SK-N-SH (cell line): ENCODE measurements at regions not wholly inside any gene's neighbourhood (a gene's known extent, or its start where the extent isn't known, plus 50 kb on each side); places are given as distances from the start of the nearest gene placed in this dataset.

Experiments
- CTCF ChIA-PET: fragments of 300-600, 350-600 bp; formaldehyde crosslinking; extraction: SDS; loops from one replicate; lab custom pipeline; 2021; lab: Yijun Ruan, JAX
- POLR2A ChIA-PET: fragments of 350-600 bp; sonication (Branson Sonifier 250); formaldehyde crosslinking; extraction: SDS; loops from one replicate; lab custom pipeline; 2020; ENCODE audit warnings: antibody characterized with exemption, inconsistent platforms; lab: Yijun Ruan, JAX
- DNase-seq: peaks from one replicate; pipeline ENCODE4 v3.0.0; 2012
- H2AFZ ChIP-seq: fragments of 200-600 bp; sonication (generic); 2 replicates; pipeline ENCODE4 v1.8.1; 2016; ENCODE audit warnings: antibody characterized with exemption, mild to moderate bottlenecking, low read depth
- H3F3A ChIP-seq: fragments of 200-600 bp; sonication (generic); replicated peaks from 2 replicates; pipeline ENCODE3; 2016; ENCODE audit warnings: antibody characterized with exemption, mild to moderate bottlenecking; ENCODE audit not compliant: insufficient read depth
- H3K27ac ChIP-seq, 2 experiments: fragments of 200-500 bp in 1 of 2; fragments of 200-600 bp in 1 of 2; sonication (Bioruptor generic) in 1 of 2; sonication (generic), shearing (Covaris generic) in 1 of 2; 2 replicates each; pipeline versions ENCODE4 v1.5.1 to v1.6.1; 2014 to 2016; ENCODE audit warnings: low read depth in 2 of 2, inconsistent platforms in 1 of 2, low read length in 1 of 2, mild to moderate bottlenecking in 1 of 2, mixed read lengths in 1 of 2
- H3K27me3 ChIP-seq: fragments of 200-600 bp; sonication (generic), shearing (Covaris generic); 2 replicates; pipeline ENCODE4 v1.6.1; 2016; ENCODE audit warnings: mixed run types; ENCODE audit not compliant: insufficient read depth
- H3K36me3 ChIP-seq, 2 experiments: fragments of 200-500 bp in 1 of 2; fragments of 200-600 bp in 1 of 2; sonication (Bioruptor generic) in 1 of 2; sonication (generic) in 1 of 2; replicated peaks in 1 of 2; 2 replicates each; pipeline versions ENCODE3 to v1.5.1; 2014 to 2016; ENCODE audit warnings: low read length in 1 of 2, mild to moderate bottlenecking in 1 of 2; ENCODE audit not compliant: insufficient read depth in 2 of 2, control insufficient read depth in 1 of 2
- H3K4me1 ChIP-seq, 2 experiments: fragments of 200-500 bp in 1 of 2; fragments of 200-600 bp in 1 of 2; sonication (Bioruptor generic) in 1 of 2; sonication (generic), shearing (Covaris generic) in 1 of 2; 2 replicates each; pipeline versions ENCODE4 v1.5.1 to v1.6.1; 2014 to 2016; ENCODE audit warnings: low read depth in 1 of 2, low read length in 1 of 2, mixed run types in 1 of 2; ENCODE audit not compliant: insufficient read depth in 2 of 2, control insufficient read depth in 1 of 2
- H3K4me2 ChIP-seq: fragments of 200-600 bp; sonication (generic), shearing (Covaris generic); 2 replicates; pipeline ENCODE4 v1.6.1; 2017; ENCODE audit warnings: mixed run types
- H3K4me3 ChIP-seq, 2 experiments: fragments of 200-500 bp in 1 of 2; fragments of 200-600 bp in 1 of 2; sonication (Bioruptor generic) in 1 of 2; sonication (generic), shearing (Covaris generic) in 1 of 2; 2 replicates each; pipeline versions ENCODE4 v1.5.1 to v1.8.1; 2014 to 2016; ENCODE audit warnings: low read depth in 2 of 2, inconsistent platforms in 1 of 2, low read length in 1 of 2, mild to moderate bottlenecking in 1 of 2, mixed read lengths in 1 of 2, moderate library complexity in 1 of 2
- H3K79me2 ChIP-seq: fragments of 200-600 bp; sonication (generic); 2 replicates; pipeline ENCODE4 v1.8.1; 2017; ENCODE audit warnings: mild to moderate bottlenecking; ENCODE audit not compliant: insufficient read depth
- H3K9ac ChIP-seq: fragments of 200-600 bp; sonication (generic); 2 replicates; pipeline ENCODE4 v1.6.1; 2017; ENCODE audit warnings: mixed run types
- H3K9me2 ChIP-seq: fragments of 200-600 bp; sonication (generic); 2 replicates; pipeline ENCODE4 v1.6.1; 2017; ENCODE audit warnings: mixed run types
- H3K9me3 ChIP-seq: fragments of 200-600 bp; sonication (generic); 2 replicates; pipeline ENCODE4 v1.6.1; 2017; ENCODE audit warnings: mixed run types, mild to moderate bottlenecking, moderate library complexity
- H4K20me1 ChIP-seq: fragments of 200-600 bp; sonication (generic); 2 replicates; pipeline ENCODE4 v1.6.1; 2017; ENCODE audit warnings: mild to moderate bottlenecking, mixed run types; ENCODE audit not compliant: insufficient read depth
- EP300 ChIP-seq, 2 experiments: IDR thresholded peaks; 2 replicates each; pipeline versions ENCODE4 v1.4.0 to v1.6.1; 2012; ENCODE audit warnings: borderline replicate concordance in 1 of 2, low read depth in 1 of 2, low read length in 1 of 2
- FOSL2 ChIP-seq: IDR thresholded peaks from 2 replicates; pipeline ENCODE4 v1.4.0; 2012; ENCODE audit warnings: low read depth, mild to moderate bottlenecking, moderate library complexity, borderline replicate concordance
- FOXM1 ChIP-seq: IDR thresholded peaks from 2 replicates; pipeline ENCODE4 v1.4.0; 2012; ENCODE audit warnings: low read depth, mild to moderate bottlenecking
- RCOR1 ChIP-seq: fragments of 150-350 bp; IDR thresholded peaks from 2 replicates; pipeline ENCODE4 v1.6.1; 2017; ENCODE audit warnings: antibody characterized with exemption, low read length
- SMC3 ChIP-seq: IDR thresholded peaks from 2 replicates; pipeline ENCODE4 v1.6.1; 2012; ENCODE audit warnings: low read depth, low read length, improper control_type of control experiment
- TEAD4 ChIP-seq: IDR thresholded peaks from 2 replicates; pipeline ENCODE4 v1.4.0; 2012; ENCODE audit warnings: mild to moderate bottlenecking, borderline replicate concordance; ENCODE audit not compliant: insufficient read depth
- WGBS: methylation state at CpG from one replicate; pipeline ENCODE4 v1.1.6; 2017; ENCODE audit warnings: low lambda C conversion rate; 5-methylcytosine and 5-hydroxymethylcytosine counted together
- TF ChIP-seq, protein P1 (sequence below): IDR thresholded peaks from 2 replicates; pipeline ENCODE4 v1.4.0; 2012; ENCODE audit warnings: low read depth, borderline replicate concordance
- TF ChIP-seq, protein P2 (sequence below): IDR thresholded peaks from 2 replicates; pipeline ENCODE4; 2012
- TF ChIP-seq, protein P3 (sequence below): fragments of 200-600 bp; sonication (generic); IDR thresholded peaks from 2 replicates; pipeline ENCODE4 v1.6.1; 2017; ENCODE audit warnings: antibody characterized with exemption, mild to moderate bottlenecking, moderate library complexity

DNA sequence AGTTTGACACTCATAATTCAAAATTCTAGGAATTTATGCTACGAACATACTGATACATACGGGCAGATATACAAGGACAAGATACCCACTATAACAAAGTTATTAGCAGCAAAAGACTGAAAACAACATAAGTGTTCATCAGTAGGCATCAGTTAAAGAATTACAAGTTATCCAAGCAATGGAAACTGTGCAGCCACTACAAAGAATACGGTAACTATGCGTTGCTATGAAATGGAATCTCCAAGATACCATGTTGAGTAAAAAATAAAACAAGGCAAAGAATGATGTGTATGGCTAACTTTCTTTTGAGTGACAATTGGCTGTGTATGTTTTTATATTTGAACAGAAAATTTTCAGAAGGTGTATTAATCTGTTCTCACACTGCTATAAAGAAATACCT is 151.7 kb downstream of the ADAMTS15 start:
- peaks cover 0 to 6% of the 10 kb centered on the region in 2 experiments; a peak in 1 of 4 replicates for H3K4me1 ChIP-seq
- H3K9ac ChIP-seq: no peak overlapping the region
- H3K27me3 ChIP-seq: no peaks in the 10 kb centered on the region
- DNase-seq: no peak
- no peaks in the 10 kb centered on the region for H3K36me3 ChIP-seq
- WGBS: 70% methylated on average over 4 of the region's 4 CpGs
- no peaks in the 10 kb centered on the region for H3K9me3 ChIP-seq
- H3F3A ChIP-seq: no peaks in the 10 kb centered on the region
- H2AFZ ChIP-seq: no peak overlapping the region
- H3K79me2 ChIP-seq: no peaks in the 10 kb centered on the region
- no peak overlapping the region for H3K27ac ChIP-seq
- no peak overlapping the region for H3K4me3 ChIP-seq
- POLR2A ChIA-PET: no interaction called here
- no peak overlapping the region for H3K4me2 ChIP-seq
- no peaks in the 10 kb centered on the region for H4K20me1 ChIP-seq
- TF ChIP-seq SMC3: no peak
- TF ChIP-seq, protein P1, sequence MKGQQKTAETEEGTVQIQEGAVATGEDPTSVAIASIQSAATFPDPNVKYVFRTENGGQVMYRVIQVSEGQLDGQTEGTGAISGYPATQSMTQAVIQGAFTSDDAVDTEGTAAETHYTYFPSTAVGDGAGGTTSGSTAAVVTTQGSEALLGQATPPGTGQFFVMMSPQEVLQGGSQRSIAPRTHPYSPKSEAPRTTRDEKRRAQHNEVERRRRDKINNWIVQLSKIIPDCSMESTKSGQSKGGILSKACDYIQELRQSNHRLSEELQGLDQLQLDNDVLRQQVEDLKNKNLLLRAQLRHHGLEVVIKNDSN: no peak
- TF ChIP-seq, protein P2, sequence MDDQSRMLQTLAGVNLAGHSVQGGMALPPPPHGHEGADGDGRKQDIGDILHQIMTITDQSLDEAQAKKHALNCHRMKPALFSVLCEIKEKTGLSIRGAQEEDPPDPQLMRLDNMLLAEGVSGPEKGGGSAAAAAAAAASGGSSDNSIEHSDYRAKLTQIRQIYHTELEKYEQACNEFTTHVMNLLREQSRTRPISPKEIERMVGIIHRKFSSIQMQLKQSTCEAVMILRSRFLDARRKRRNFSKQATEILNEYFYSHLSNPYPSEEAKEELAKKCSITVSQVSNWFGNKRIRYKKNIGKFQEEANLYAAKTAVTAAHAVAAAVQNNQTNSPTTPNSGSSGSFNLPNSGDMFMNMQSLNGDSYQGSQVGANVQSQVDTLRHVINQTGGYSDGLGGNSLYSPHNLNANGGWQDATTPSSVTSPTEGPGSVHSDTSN: no peak
- TF ChIP-seq EP300 (IDR thresholded peaks at IDR 0.05; ENCODE audit: borderline replicate concordance in 1 of 2, low read depth in 1 of 2, low read length in 1 of 2): no peak
- no peak for TF ChIP-seq TEAD4
- no peak for TF ChIP-seq RCOR1
- TF ChIP-seq, all 33 proteins: peak for 0
- CTCF ChIA-PET: interaction anchor here (1.2 kb wide), 1 partner anchor 165 kb away, joined by 4 read pairs; no protein-coding TSS in a partner anchor
- H3K9me2 ChIP-seq: no peaks in the 10 kb centered on the region

DNA sequence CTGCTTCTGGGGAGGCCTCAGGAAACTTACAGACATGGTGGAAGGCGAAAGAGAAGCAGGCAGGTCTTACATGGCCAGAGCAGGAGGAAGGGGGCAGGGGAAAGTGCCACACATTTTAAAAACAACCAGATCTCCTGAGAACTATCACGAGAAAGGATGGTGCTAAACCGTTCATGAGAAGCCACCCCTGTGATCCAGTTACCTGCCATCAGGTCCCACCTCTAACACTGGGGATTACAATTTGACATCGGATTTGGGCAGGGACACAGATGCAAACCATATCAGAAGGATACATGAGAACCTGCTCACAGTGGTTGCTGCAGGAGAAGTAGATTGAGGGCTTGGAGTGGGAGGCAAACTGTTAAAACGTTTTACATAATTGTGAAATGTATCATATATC is 152.2 kb downstream of the ADAMTS15 start:
- Histone ChIP-seq H3K9me2 (no peaks in the 10 kb centered on the region), H4K20me1 (no peaks in the 10 kb centered on the region), H3K27me3 (no peaks in the 10 kb centered on the region), H3K4me1 (peaks cover 0 to 6% of the 10 kb centered on the region in 2 experiments; a peak in 1 of 4 replicates), H3K36me3 (no peaks in the 10 kb centered on the region), H3K27ac (no peak overlapping the region), H3K4me2 (no peak overlapping the region), H3K9me3 (no peaks in the 10 kb centered on the region), H2AFZ (no peak overlapping the region), H3F3A (no peaks in the 10 kb centered on the region), H3K9ac (no peak overlapping the region), H3K4me3 (no peak overlapping the region), H3K79me2 (no peaks in the 10 kb centered on the region)
- no peak for DNase-seq
- no peak for TF ChIP-seq TEAD4
- no peak for TF ChIP-seq FOXM1
- TF ChIP-seq FOSL2: no peak
- TF ChIP-seq, protein P3, sequence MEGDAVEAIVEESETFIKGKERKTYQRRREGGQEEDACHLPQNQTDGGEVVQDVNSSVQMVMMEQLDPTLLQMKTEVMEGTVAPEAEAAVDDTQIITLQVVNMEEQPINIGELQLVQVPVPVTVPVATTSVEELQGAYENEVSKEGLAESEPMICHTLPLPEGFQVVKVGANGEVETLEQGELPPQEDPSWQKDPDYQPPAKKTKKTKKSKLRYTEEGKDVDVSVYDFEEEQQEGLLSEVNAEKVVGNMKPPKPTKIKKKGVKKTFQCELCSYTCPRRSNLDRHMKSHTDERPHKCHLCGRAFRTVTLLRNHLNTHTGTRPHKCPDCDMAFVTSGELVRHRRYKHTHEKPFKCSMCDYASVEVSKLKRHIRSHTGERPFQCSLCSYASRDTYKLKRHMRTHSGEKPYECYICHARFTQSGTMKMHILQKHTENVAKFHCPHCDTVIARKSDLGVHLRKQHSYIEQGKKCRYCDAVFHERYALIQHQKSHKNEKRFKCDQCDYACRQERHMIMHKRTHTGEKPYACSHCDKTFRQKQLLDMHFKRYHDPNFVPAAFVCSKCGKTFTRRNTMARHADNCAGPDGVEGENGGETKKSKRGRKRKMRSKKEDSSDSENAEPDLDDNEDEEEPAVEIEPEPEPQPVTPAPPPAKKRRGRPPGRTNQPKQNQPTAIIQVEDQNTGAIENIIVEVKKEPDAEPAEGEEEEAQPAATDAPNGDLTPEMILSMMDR: no peak
- WGBS: 70% methylated on average over 5 of the region's 5 CpGs
- POLR2A ChIA-PET: no interaction called here
- CTCF ChIA-PET: interaction anchor here (1.2 kb wide), 1 partner anchor 165 kb away, joined by 4 read pairs; no protein-coding TSS in a partner anchor
